ENCODE measurements at regions not wholly inside any gene's neighbourhood (a gene's known extent, or its start where the extent isn't known, plus 50 kb on each side); places are given as distances from the start of the nearest gene placed in this dataset.
A peak's percentile ranks its signal among the peaks of the same experiment; 100 is the strongest.

DNA sequence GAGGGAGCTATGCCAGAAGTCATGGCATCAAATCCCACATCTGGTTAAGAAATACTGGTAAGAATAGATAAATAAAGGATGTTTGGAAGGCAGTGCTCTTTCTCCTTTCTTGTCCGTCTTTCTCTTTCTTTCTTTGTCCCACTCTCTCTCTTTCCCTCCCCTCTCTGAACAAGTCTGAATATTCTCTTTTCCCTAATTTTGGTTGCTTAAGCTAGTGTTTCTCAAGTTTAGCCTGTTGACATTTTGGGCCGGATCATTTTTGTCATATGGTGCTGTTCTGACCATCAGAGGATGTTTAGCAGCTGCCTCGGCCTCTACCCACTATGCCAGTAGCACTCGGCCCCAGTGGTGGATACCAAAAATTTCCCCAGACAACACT lies 405.3 kb upstream of the C2CD4B start:
- no peak overlapping the region for H3K4me3 Mint-ChIP-seq
- no peaks in the 10 kb centered on the region for H3K9me3 Mint-ChIP-seq
- ATAC-seq, result no peak
- H3K36me3 Mint-ChIP-seq, result no peaks in the 10 kb centered on the region
- no peak overlapping the region for H3K27ac Mint-ChIP-seq
- H3K4me1 Mint-ChIP-seq (ENCODE audit: low read depth in 2 of 2), result no peaks in the 10 kb centered on the region
- peaks cover 8 to 39% of the 10 kb centered on the region in 2 donors for H3K27me3 Mint-ChIP-seq
- DNase-seq (ENCODE audit: low spot score), result no peak

DNA sequence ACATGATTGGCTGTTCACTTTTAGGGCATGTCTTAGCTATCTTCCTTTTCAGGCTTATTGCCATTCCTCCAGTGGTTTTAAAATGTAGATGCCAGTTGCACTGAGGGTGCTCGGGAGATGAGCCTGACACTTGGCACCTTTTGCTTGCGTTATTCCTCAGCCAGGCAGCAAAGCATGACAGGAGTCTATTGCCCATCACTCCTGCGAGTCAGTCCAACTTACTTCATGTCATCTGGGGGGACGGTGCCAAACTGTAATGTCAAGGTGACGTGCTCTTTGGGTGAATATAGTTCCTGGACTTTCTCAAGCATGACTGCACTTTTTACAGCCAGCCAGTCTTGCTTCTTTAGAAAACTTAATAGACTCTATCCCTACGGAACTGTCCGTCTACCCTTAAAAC lies 406.0 kb upstream of the C2CD4B start:
- ATAC-seq (no peak), DNase-seq (ENCODE audit: low spot score) (no peak)
- peaks cover 13 to 33% of the 10 kb centered on the region in 2 donors for H3K27me3 Mint-ChIP-seq
- no peaks in the 10 kb centered on the region for H3K4me1 Mint-ChIP-seq (ENCODE audit: low read depth in 2 of 2)
- H3K27ac Mint-ChIP-seq, result no peak overlapping the region
- H3K36me3 Mint-ChIP-seq, result no peaks in the 10 kb centered on the region
- H3K4me3 Mint-ChIP-seq, result no peak overlapping the region
- H3K9me3 Mint-ChIP-seq, result no peaks in the 10 kb centered on the region

DNA sequence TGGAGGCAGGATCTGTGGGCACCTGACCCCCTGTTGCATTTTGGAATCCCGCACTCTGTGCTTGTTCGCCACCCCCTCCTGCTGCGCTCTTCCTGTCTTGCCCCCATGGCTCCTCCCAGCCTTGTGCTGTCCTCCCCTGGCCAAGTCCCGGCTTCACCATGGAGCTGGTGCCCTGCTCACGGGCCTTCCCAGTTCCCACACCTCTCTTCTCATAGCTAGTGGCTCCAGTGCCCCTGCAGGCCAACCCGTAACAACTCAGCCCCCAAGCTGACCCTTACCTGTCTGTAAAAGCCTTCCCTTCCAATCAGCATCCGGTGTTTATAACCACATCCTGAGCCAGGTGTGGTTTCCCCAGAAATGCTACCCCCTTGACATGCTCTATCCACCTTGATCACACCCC lies 407.7 kb upstream of the C2CD4B start:
- Mint-ChIP-seq H3K27me3 (peaks cover 13 to 30% of the 10 kb centered on the region in 2 donors), H3K36me3 (no peaks in the 10 kb centered on the region), H3K4me1 (ENCODE audit: low read depth in 2 of 2) (no peaks in the 10 kb centered on the region), H3K4me3 (no peak overlapping the region), H3K27ac (no peak overlapping the region), H3K9me3 (no peaks in the 10 kb centered on the region)
- ATAC-seq, result no peak
- DNase-seq (ENCODE audit: low spot score), result no peak

DNA sequence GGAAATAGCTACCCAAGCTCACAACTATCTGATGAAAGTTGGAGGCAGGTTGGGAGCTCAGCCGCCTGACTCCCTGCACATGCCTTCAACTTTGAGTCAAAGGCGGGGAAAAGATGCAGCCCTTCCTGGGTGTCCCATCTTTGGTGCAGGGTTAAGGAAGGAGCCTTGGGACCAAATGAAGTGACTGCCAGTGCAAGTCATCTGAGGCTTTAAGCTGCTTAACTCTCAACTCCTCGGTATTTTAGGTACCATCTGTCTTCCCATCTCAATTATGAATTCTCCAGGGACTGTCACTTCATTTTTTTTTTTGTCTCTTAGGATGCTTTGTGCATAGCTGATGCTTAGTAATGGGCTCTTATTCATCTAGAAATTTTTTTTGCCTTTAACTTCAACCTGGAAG lies 408.8 kb upstream of the C2CD4B start:
- ATAC-seq (no peak), DNase-seq (ENCODE audit: low spot score) (no peak)
- peaks cover 11 to 30% of the 10 kb centered on the region in 2 donors for H3K27me3 Mint-ChIP-seq
- no peak overlapping the region for H3K27ac Mint-ChIP-seq
- H3K36me3 Mint-ChIP-seq, result no peaks in the 10 kb centered on the region
- H3K4me1 Mint-ChIP-seq (ENCODE audit: low read depth in 2 of 2), result no peaks in the 10 kb centered on the region
- H3K9me3 Mint-ChIP-seq, result no peaks in the 10 kb centered on the region
- no peak overlapping the region for H3K4me3 Mint-ChIP-seq

DNA sequence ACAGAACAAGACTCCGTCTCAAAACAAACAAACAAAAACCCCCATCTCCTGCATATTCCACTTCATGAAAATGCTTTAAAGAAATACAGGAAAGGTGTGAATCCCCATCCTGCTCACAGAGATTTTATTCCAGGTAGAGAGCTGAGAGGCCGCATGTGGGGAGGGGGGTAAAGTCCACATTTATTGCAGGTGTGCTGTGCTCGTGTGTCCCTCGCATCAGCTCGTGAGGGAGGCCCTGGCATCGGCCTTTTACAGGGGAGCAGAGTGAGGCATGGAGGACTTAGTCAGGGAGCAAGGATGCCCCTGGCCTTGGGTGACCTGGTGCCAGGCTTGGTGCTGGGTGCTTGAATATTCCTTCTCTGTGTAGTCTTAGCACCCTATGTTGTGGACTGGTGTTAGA lies 413.5 kb upstream of the C2CD4B start:
- H3K36me3 Mint-ChIP-seq, result no peaks in the 10 kb centered on the region
- H3K4me3 Mint-ChIP-seq, result no peak overlapping the region
- H3K4me1 Mint-ChIP-seq (ENCODE audit: low read depth in 2 of 2), result no peaks in the 10 kb centered on the region
- H3K27ac Mint-ChIP-seq, result no peak overlapping the region
- ATAC-seq, result no peak
- no peaks in the 10 kb centered on the region for H3K9me3 Mint-ChIP-seq
- DNase-seq (ENCODE audit: low spot score), result no peak
- H3K27me3 Mint-ChIP-seq, result peaks cover 18 to 19% of the 10 kb centered on the region in 2 donors

- Mint-ChIP-seq H3K9me3 (no peaks in the 10 kb centered on the region), H3K4me1 (ENCODE audit: low read depth in 2 of 2) (no peaks in the 10 kb centered on the region), H3K27ac (no peak overlapping the region), H3K36me3 (no peaks in the 10 kb centered on the region), H3K27me3 (peaks cover 15 to 17% of the 10 kb centered on the region in 2 donors), H3K4me3 (no peak overlapping the region)
- ATAC-seq, result no peak
- DNase-seq (ENCODE audit: low spot score), result no peak
Measured at GRCh38 chr15:62578960-62579359, 413.9 kb upstream of the C2CD4B start.

- Mint-ChIP-seq H3K36me3 (no peaks in the 10 kb centered on the region), H3K27ac (no peak overlapping the region)
- ATAC-seq, result peak; percentile 27 to 28
Measured at GRCh38 chr15:62579842-62580241, 414.8 kb upstream of the C2CD4B start.

GRCh38 chr15:62582580-62582979 lies 417.5 kb upstream of the C2CD4B start:
- H3K4me3 Mint-ChIP-seq, result no peak overlapping the region

More at GRCh38 chr15:62579842-62580241, 414.8 kb upstream of the C2CD4B start:
- H3K27me3 Mint-ChIP-seq, result peaks cover 14 to 15% of the 10 kb centered on the region in 2 donors
- H3K4me1 Mint-ChIP-seq (ENCODE audit: low read depth in 2 of 2), result no peaks in the 10 kb centered on the region
- H3K4me3 Mint-ChIP-seq, result no peak overlapping the region
- DNase-seq (ENCODE audit: low spot score), result no peak
- no peaks in the 10 kb centered on the region for H3K9me3 Mint-ChIP-seq

GRCh38 chr15:62584301-62585235 lies 419.5 kb upstream of the C2CD4B start:
- no peak for DNase-seq (ENCODE audit: low spot score)
- no peak for ATAC-seq
- no peak overlapping the region for H3K27ac Mint-ChIP-seq
- H3K27me3 Mint-ChIP-seq, result peaks cover 10 to 37% of the 10 kb centered on the region in 2 donors
- H3K4me3 Mint-ChIP-seq, result no peak overlapping the region
- H3K4me1 Mint-ChIP-seq (ENCODE audit: low read depth in 2 of 2), result no peaks in the 10 kb centered on the region
- no peaks in the 10 kb centered on the region for H3K9me3 Mint-ChIP-seq
- H3K36me3 Mint-ChIP-seq, result no peaks in the 10 kb centered on the region

More at GRCh38 chr15:62582580-62582979, 417.5 kb upstream of the C2CD4B start:
- no peak overlapping the region for H3K27ac Mint-ChIP-seq
- H3K9me3 Mint-ChIP-seq, result no peaks in the 10 kb centered on the region
- ATAC-seq (peak in 1 of 2 donors; percentile 15), DNase-seq (ENCODE audit: low spot score) (no peak)
- no peaks in the 10 kb centered on the region for H3K36me3 Mint-ChIP-seq
- H3K27me3 Mint-ChIP-seq, result peaks cover 10 to 29% of the 10 kb centered on the region in 2 donors
- H3K4me1 Mint-ChIP-seq (ENCODE audit: low read depth in 2 of 2), result no peaks in the 10 kb centered on the region

GRCh38 chr15:62588938-62589670 lies 424.0 kb upstream of the C2CD4B start:
- Mint-ChIP-seq H3K27me3 (peaks cover 15 to 52% of the 10 kb centered on the region in 2 donors), H3K27ac (no peak overlapping the region), H3K4me3 (no peak overlapping the region), H3K36me3 (no peaks in the 10 kb centered on the region), H3K9me3 (no peaks in the 10 kb centered on the region), H3K4me1 (ENCODE audit: low read depth in 2 of 2) (no peaks in the 10 kb centered on the region)
- ATAC-seq (no peak), DNase-seq (ENCODE audit: low spot score) (no peak)

DNA sequence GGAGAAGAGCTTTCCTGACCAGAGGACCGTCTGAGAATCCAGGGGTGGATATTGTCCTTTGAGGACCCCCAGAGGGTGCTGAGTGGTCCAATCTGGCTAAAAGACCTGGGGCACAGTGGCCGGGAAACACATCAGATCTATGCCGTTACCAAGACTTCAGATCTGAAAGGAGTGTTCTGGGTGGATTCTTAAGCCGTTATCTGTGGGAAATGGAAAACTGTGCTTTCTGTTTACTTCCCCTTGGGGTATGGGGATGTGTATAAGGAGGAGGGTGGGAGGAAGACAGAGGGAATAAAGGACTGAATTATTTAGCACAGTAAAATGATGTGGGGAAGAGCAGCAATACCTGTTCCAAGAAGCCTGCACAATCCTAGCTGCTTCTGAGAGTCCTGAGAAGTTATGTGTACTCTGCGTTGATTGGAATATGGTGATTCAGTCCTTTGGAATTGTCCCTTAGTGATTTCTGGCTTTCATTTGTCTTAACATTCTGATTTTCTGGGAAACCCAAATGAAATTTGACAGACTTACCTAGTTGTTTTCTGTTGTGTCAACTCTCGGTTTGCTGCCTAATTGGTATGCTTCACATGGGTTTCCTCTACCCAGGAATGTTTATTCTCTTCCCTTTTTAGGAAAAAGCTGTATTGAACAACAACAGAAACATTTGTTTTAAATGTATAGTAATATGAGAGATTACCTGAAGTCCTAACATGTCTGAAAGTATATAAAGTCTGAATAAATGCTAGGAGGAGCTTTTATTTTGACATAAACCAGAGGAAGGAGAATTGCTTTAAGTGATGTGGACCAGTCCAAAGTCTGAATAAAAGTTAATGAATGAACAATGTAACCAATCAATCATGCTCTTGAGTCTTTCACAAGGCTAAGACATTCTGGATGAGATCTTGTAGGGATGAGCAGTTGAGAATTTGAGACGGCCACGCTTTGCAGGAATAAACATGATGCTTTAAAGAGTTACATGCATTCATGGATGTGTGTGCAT lies 427.1 kb upstream of the C2CD4B start:
- Mint-ChIP-seq H3K27ac (no peak overlapping the region), H3K4me3 (no peak overlapping the region), H3K9me3 (no peaks in the 10 kb centered on the region), H3K27me3 (peaks cover 27 to 42% of the 10 kb centered on the region in 2 donors), H3K36me3 (no peaks in the 10 kb centered on the region), H3K4me1 (ENCODE audit: low read depth in 2 of 2) (no peaks in the 10 kb centered on the region)
- DNase-seq (ENCODE audit: low spot score) (no peak), ATAC-seq (no peak)

DNA sequence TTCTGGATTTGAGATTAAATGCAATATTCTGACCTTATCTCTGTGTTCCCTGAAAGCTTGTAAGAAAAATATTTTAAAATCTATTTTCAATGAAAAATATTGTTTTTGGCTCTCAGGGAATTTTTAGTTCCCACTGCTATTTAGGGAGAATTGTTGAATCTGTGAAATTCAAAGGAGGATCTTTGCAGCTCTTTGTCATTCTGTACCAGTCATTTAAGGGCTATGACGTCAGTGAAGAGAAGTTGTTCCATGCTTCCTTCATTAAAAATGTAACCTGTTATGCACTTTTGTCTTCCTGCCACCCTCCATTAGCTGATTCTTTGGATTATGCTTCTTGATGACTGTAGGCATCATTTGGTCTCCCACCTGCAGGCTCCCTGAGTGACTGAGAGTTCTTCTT lies 427.8 kb upstream of the C2CD4B start:
- no peak for ATAC-seq
- DNase-seq (ENCODE audit: low spot score), result no peak
- Mint-ChIP-seq H3K4me1 (ENCODE audit: low read depth in 2 of 2) (no peaks in the 10 kb centered on the region), H3K9me3 (no peaks in the 10 kb centered on the region), H3K27me3 (peaks cover 30 to 48% of the 10 kb centered on the region in 2 donors), H3K27ac (no peak overlapping the region), H3K36me3 (no peaks in the 10 kb centered on the region), H3K4me3 (no peak overlapping the region)

- H3K27ac Mint-ChIP-seq, result no peak overlapping the region
- H3K4me1 Mint-ChIP-seq (ENCODE audit: low read depth in 2 of 2), result no peaks in the 10 kb centered on the region
- ATAC-seq (no peak), DNase-seq (ENCODE audit: low spot score) (no peak)
- H3K27me3 Mint-ChIP-seq, result peaks cover 30 to 49% of the 10 kb centered on the region in 2 donors
- H3K36me3 Mint-ChIP-seq, result no peaks in the 10 kb centered on the region
- no peak overlapping the region for H3K4me3 Mint-ChIP-seq
- H3K9me3 Mint-ChIP-seq, result no peaks in the 10 kb centered on the region
Measured at GRCh38 chr15:62593681-62594399, 428.8 kb upstream of the C2CD4B start.

All from natural killer cell treated with Interleukin-12 subunit alpha and Interleukin-12 subunit beta and Interleukin-15 and Interleukin-18, amount 100 ng/mL, for 72 hours (primary cell).